AG20443 (cell line): ENCODE measurements at regions not wholly inside any gene's neighbourhood (a gene's known extent, or its start where the extent isn't known, plus 50 kb on each side); places are given as distances from the start of the nearest gene placed in this dataset.
"Not testable (repeated sequence)": the region's sequence is repeated elsewhere in the genome, so short reads cannot be mapped to it uniquely, and the experiment has no call there.

Experiments used
- DNase-seq: peaks from one replicate; pipeline ENCODE4 v3.0.0; 2012; ENCODE audit warnings: low spot score, mixed read lengths

DNA sequence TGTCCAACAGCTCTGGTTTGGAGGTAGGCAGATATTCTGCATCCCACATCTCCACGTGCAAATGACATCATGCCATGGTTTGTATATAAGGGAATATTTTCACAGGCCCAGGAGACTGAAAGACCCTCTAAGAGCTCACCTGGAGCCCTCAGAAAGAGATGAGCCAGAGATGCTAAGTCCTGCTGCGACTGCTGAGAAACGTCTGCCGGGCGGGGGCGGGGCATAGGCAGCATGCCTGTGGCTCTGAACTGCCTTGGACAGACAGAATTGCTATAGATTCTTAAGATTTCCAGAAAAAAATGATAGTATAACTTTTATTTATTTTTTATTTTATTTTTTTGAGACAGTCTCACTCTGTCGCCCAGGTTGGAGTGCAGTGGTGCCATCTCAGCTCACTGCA lies 64.2 kb upstream of the METTL9 start:
- DNase-seq = not testable (repeated sequence)

DNA sequence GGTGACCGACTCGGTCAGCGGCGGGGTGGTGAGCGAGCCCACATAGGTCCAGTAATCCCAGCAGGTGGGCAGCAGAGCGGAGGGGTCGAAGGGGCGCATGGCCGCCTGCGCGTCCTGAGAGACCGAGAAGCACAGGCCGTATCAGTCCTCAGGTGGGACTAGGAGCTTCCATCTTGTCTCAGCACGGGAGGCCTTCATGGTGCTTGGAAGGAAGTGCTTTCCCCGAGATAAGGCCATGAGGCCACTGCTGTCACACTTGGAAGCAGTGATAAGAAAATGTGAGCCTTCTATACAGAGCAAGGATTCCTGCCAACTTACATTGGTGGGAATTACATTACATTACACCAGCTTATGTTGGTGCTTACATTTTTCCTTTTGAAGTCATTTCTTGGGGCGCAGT lies 62.6 kb upstream of the METTL9 start:
- DNase-seq = not testable (repeated sequence)

DNA sequence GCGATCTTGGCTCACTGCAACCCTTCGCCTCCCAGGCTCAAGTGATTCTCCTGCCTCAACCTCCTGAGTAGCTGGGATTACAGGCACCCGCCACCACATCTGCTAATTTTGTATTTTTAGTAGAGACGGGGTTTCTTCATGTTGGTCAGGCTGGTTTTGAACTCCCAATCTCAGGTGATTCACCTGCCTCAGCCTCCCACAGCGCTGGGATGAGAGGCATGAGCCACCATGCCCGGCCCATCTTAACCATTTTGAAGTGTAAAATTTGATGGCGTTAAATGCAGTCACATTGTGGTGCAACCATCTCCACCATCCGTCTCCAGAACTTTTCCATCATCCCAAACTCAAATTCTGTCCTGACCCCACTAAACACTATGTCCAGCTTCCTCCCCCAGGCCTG lies 61.8 kb upstream of the METTL9 start:
- DNase-seq = not testable (repeated sequence)

DNA sequence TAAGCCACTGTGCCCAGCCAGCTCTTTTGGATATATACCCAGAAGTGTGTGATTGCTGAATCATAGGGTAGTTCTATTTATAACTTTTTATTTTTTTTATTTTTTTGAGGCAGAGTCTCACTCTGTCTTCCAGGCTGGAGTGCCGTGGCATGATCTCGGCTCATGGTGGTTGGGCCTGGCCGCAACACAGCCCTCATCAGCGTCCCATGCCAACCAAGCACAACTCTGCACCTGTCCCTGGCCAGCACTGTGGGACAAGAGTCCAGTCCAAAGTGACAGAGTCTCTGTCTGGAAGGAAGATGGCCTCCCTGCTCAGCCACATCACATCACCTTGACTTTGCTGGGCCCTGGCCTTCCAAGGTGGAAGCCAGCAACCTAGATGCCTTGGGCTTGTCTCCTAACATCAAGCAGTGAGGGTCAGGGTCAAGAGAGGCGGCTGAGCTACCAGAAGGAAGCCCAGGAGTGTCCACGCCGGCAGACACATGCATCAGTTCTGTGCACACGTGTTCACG lies 60.2 kb upstream of the METTL9 start:
- DNase-seq = not testable (repeated sequence)

DNA sequence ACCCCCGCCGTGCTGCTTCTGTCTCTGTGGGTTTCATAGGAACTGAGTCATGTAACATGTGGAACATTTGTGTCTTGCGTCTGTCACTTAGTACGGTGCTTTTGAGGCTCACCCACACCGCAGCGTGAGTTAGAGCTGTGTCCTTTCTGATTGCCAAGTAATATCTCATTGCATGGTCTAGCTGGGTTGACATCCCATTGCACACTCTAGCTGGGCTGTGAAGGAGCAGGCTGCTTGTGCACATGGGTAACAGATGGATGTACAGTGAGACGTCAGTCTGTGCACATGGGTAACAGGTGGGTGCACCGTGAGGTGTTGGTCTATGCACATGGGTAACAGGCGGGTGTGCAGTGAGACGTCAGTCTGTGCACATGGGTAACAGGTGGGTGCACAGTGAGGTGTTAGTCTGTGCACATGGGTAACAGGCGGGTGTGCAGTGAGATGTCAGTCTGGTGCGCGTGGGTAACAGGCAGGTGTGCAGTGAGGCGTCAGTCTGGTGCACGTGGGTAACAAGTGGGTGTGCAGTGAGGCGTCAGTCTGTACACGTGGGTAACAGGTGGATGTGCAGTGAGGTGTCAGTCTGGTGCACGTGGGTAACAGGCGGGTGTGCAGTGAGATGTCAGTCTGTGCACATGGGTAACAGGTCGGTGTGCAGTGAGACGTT lies 58.5 kb upstream of the METTL9 start:
- not testable (repeated sequence) for DNase-seq

DNA sequence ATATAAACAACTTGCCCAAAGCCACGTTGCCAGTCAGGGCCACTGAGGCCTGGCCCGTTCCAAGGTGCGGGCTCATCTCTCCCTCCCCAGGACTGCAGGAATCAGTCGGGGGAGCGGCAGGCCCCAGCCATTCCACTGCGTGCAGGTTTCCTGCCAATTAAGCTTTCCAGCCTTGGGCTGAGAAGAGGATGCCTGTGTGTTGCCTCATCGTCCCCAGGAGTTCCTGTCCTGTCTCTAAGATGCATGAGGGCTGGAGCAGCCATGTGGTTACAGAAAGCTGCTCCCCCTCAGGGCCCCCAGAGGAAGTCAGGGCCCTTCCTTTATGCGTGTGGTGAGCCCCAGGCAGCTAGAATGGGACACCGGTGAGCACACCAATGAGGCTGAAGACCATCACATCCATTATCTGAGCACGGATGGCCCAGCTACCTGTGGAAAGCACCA lies 57.7 kb upstream of the METTL9 start:
- DNase-seq = not testable (repeated sequence)

DNA sequence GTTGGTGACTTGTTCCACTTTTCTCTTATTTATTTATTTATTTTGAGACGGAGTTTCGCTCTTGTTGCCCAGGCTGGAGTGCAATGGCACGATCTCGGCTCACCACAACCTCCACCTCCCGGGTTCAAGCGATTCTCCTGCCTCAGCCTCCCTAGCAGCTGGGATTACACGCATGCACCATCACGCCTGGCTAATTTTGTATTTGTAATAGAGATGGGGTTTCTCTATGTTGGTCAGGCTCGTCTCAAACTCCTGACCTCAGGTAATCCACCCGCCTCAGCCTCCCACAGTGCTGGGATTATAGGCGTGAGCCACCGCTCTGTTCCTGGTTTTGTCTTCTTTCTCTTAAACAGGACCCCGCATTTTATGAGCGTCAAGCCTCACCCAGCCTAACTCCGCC lies 57.3 kb upstream of the METTL9 start:
- not testable (repeated sequence) for DNase-seq

DNA sequence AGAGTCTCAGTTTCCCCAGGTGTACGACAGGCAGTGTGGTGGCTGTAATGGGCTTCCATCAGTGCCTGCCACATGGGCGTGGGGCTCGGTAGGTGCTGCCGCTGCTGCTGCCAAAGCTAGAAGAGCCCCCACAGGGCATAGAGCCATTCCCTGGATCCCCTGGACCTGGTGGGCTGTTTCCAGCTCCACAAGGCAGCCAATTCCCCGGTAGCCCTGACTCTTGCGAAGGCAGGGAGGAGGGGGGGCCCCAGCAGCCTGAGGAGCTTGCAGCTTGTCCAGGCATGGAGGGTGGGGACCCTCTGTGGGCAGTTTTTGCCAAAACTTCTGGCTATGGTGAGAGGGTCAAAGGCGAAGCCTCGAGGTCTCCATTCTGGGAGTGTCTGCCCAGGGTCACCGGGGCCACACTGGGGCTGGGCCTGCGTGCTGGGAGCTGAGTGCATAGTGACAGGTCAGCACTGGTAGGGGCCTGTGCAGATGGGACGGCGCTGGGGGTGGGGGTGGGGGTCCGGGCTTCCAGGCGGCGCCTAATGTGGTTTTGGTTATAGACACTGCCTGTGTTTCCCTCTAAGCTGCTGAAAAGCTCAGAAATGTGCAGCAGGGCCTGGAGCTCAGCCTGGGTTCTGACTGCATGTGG lies 56.8 kb upstream of the METTL9 start:
- DNase-seq = not testable (repeated sequence)

DNA sequence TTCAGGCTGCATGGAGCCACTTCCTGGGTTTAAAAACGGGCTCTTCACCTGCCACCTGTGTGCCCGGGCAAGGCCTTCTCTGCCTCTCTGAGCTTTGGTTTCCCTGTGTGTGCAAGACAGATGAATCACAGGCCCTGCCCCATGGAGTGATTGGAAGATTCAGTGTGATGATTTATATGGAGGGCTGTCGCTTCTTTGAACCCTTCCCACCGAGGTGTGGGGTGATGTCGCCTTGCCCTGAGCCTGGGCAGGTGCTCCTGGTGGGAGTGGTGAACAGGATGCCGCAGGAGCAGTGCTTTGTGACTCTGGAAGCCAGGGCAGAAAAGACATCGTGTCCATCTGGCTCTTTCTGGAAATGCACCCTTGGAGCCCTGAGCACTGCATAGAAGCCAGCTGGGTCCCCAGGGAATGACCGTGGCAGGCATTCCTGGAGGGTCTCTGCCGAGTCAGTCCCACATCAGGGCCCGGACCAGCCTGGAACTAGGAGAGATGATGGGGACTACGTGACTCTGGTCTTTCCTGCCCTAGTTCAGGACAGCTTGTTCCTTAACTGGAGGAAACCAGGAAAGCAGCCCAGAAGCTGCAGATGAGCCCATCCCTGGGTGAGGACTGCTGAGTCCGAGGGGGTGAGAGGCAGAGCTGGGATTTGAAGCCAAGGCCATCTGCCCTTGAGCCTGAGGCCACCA lies 56.1 kb upstream of the METTL9 start:
- DNase-seq = not testable (repeated sequence)

DNA sequence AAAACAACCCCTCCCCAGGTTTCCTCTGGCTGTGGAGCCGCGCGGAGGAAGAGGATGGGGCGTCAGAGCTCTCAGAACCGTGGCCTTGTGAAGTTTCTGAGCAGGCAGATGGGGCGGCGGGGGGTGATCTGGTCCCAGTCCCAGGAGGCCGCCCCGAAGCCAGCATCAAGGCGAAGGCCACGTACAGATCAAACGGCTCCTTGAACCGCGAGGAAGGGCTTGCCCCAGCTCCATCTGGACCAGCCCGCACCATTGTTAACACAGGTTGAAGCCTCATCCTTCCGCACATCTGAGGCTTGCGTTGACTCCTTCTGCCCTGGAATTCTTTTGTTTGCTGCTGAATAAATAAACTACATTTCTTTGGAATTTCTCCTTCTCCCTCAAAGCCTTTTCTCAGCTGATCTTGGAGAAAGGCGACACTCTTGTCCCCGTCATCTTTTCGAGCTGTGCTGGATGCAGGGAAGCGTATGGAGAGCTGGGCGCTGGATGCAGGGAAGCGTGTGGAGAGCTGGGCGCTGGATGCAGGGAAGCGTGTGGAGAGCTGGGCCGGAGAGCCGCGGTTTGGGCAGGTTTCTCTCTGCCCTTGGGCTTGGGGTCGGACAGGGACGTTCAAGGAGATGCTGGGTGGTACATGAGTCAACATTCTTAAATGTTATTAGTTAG lies 53.6 kb upstream of the METTL9 start:
- not testable (repeated sequence) for DNase-seq

DNA sequence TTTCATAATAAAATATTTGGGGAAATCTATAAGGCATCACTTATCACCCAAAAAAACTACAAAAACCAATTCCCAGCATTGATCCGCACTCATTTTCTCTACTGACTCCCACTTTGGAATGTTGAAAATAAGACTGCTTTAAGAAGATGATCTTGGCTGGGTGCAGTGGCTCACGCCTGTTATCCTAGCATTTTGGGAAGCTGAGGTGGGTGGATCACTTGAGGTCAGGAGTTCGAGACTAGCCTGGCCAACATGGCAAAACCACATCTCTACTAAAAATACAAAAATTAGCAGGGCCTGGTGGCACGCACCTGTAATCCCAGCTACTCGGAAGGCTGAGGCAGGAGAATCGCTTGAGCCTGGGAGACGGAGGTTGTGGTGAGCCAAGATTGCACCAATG lies 50.0 kb upstream of the METTL9 start:
- DNase-seq = not testable (repeated sequence)
